Nephron (organoid): ENCODE measurements at regions not wholly inside any gene's neighbourhood (a gene's known extent, or its start where the extent isn't known, plus 50 kb on each side); places are given as distances from the start of the nearest gene placed in this dataset.

ENCODE experiments used
- H3K27ac Mint-ChIP-seq, 3 experiments: 2 replicates each; pipeline ENCODE4 v1.8.0; 2020; ENCODE audit warnings: mixed read lengths in 3 of 3, mild to moderate bottlenecking in 2 of 3, moderate library complexity in 1 of 3
- H3K27me3 Mint-ChIP-seq: 2 replicates; pipeline ENCODE4 v1.8.0; 2021; ENCODE audit warnings: low read depth, mild to moderate bottlenecking, moderate library complexity, mixed read lengths
- H3K36me3 Mint-ChIP-seq: 2 replicates; pipeline ENCODE4 v1.8.0; 2020; ENCODE audit warnings: low read depth, mixed read lengths
- H3K4me1 Mint-ChIP-seq: 2 replicates; pipeline ENCODE4 v1.8.0; 2020; ENCODE audit warnings: mixed read lengths
- H3K4me3 Mint-ChIP-seq, 3 experiments: 2 replicates each; pipeline ENCODE4 v1.8.0; 2020; ENCODE audit warnings: mild to moderate bottlenecking in 3 of 3, mixed read lengths in 3 of 3, moderate library complexity in 2 of 3
- H3K9me3 Mint-ChIP-seq: 2 replicates; pipeline ENCODE4 v1.8.0; 2020; ENCODE audit warnings: mixed read lengths
- CTCF ChIP-seq, 3 experiments: fragments of 200-600 bp; sonication (generic); IDR thresholded peaks; one replicate each; pipeline ENCODE4 v1.5.0; 2021; ENCODE audit warnings: antibody characterized with exemption in 3 of 3; ENCODE audit not compliant: unreplicated experiment in 3 of 3

GRCh38 chr9:10674586-10674985 lies 61.8 kb upstream of the PTPRD start:
- no peak for TF ChIP-seq CTCF (IDR thresholded peaks at IDR 0.05; ENCODE audit: unreplicated experiment in 3 of 3)
- no peak overlapping the region for H3K4me3 Mint-ChIP-seq
- no peaks in the 10 kb centered on the region for H3K4me1 Mint-ChIP-seq
- no peak overlapping the region for H3K27ac Mint-ChIP-seq
- peaks cover 9% of the 10 kb centered on the region for H3K9me3 Mint-ChIP-seq
- H3K36me3 Mint-ChIP-seq: no peaks in the 10 kb centered on the region
- H3K27me3 Mint-ChIP-seq: peaks cover 3% of the 10 kb centered on the region

- no peaks in the 10 kb centered on the region for H3K36me3 Mint-ChIP-seq
- H3K27ac Mint-ChIP-seq: no peak overlapping the region
- no peak overlapping the region for H3K4me3 Mint-ChIP-seq
- no peak for TF ChIP-seq CTCF (IDR thresholded peaks at IDR 0.05; ENCODE audit: unreplicated experiment in 3 of 3)
- H3K4me1 Mint-ChIP-seq: no peaks in the 10 kb centered on the region
- H3K9me3 Mint-ChIP-seq: peaks cover 4% of the 10 kb centered on the region
- no peaks in the 10 kb centered on the region for H3K27me3 Mint-ChIP-seq
Observed at GRCh38 chr9:10678010-10678409, 65.2 kb upstream of the PTPRD start.

GRCh38 chr9:10678790-10679189 lies 66.0 kb upstream of the PTPRD start:
- peaks cover 4% of the 10 kb centered on the region for H3K9me3 Mint-ChIP-seq
- no peaks in the 10 kb centered on the region for H3K36me3 Mint-ChIP-seq
- H3K27ac Mint-ChIP-seq: no peak overlapping the region
- H3K27me3 Mint-ChIP-seq: no peaks in the 10 kb centered on the region
- no peak overlapping the region for H3K4me3 Mint-ChIP-seq
- H3K4me1 Mint-ChIP-seq: no peaks in the 10 kb centered on the region
- no peak for TF ChIP-seq CTCF (IDR thresholded peaks at IDR 0.05; ENCODE audit: unreplicated experiment in 3 of 3)

GRCh38 chr9:10686943-10687342 lies 74.1 kb upstream of the PTPRD start:
- TF ChIP-seq CTCF (IDR thresholded peaks at IDR 0.05; ENCODE audit: unreplicated experiment in 3 of 3): no peak
- Mint-ChIP-seq H3K27me3 (no peaks in the 10 kb centered on the region), H3K27ac (no peak overlapping the region), H3K4me3 (no peak overlapping the region), H3K36me3 (no peaks in the 10 kb centered on the region), H3K9me3 (no peaks in the 10 kb centered on the region), H3K4me1 (no peaks in the 10 kb centered on the region)

GRCh38 chr9:10690546-10690945 lies 77.7 kb upstream of the PTPRD start:
- no peaks in the 10 kb centered on the region for H3K27me3 Mint-ChIP-seq
- H3K9me3 Mint-ChIP-seq: no peaks in the 10 kb centered on the region

More at GRCh38 chr9:10690546-10690945, 77.7 kb upstream of the PTPRD start:
- no peak for TF ChIP-seq CTCF (IDR thresholded peaks at IDR 0.05; ENCODE audit: unreplicated experiment in 3 of 3)
- no peak overlapping the region for H3K27ac Mint-ChIP-seq
- H3K36me3 Mint-ChIP-seq: no peaks in the 10 kb centered on the region
- no peak overlapping the region for H3K4me3 Mint-ChIP-seq
- no peaks in the 10 kb centered on the region for H3K4me1 Mint-ChIP-seq
